SK-N-MC (cell line): ENCODE measurements at regions not wholly inside any gene's neighbourhood (a gene's known extent, or its start where the extent isn't known, plus 50 kb on each side); places are given as distances from the start of the nearest gene placed in this dataset.

Experiments
- DNase-seq: peaks from one replicate; pipeline ENCODE4 v3.0.0-alpha.2; 2011; ENCODE audit warnings: low read depth, low spot score
- H3K27ac ChIP-seq: fragments of 200-600 bp; sonication (generic); 2 replicates; pipeline ENCODE4 v1.5.1; 2016; ENCODE audit warnings: mixed run types
- H3K36me3 ChIP-seq: fragments of 200-600 bp; sonication (generic); 2 replicates; pipeline ENCODE4 v1.6.1; 2017; ENCODE audit warnings: antibody characterized with exemption, low read length, mixed read lengths; ENCODE audit not compliant: insufficient read depth
- H3K4me3 ChIP-seq: fragments of 200-600 bp; sonication (generic); 2 replicates; pipeline ENCODE4 v1.5.1; 2016
- H3K9ac ChIP-seq: fragments of 200-600 bp; sonication (generic); 2 replicates; pipeline ENCODE4 v1.8.0; 2017; ENCODE audit warnings: mixed run types, mixed read lengths; ENCODE audit not compliant: insufficient read length
- H3K9me3 ChIP-seq: fragments of 200-600 bp; sonication (generic); 2 replicates; pipeline ENCODE4 v1.6.1; 2017; ENCODE audit warnings: low read depth, mild to moderate bottlenecking, antibody characterized with exemption, low read length, moderate library complexity, mixed read lengths
- EZH2 ChIP-seq: fragments of 200-600 bp; sonication (generic); IDR thresholded peaks from one replicate; pipeline ENCODE4 v1.6.1; 2017; ENCODE audit warnings: antibody characterized with exemption
- FOXP2 ChIP-seq: optimal IDR thresholded peaks from 2 replicates; pipeline ENCODE3; 2011; ENCODE audit warnings: mild to moderate bottlenecking, moderate library complexity; ENCODE audit not compliant: insufficient read depth; ENCODE audit errors: extremely low read length, control extremely low read depth
- POLR2AphosphoS5 ChIP-seq: IDR thresholded peaks from 2 replicates; pipeline ENCODE4 v1.6.1; 2012; ENCODE audit warnings: mild to moderate bottlenecking, low read depth, low read length, borderline replicate concordance

- H3K4me3 ChIP-seq, result no peak overlapping the region
- TF ChIP-seq FOXP2 (no peak), POLR2AphosphoS5 (no peak), EZH2 (no peak)
- no peaks in the 10 kb centered on the region for H3K9me3 ChIP-seq
- no peaks in the 10 kb centered on the region for H3K36me3 ChIP-seq
- no peak overlapping the region for H3K9ac ChIP-seq
- H3K27ac ChIP-seq, result no peak overlapping the region
- DNase-seq, result no peak
Observed at GRCh38 chr3:87359025-87359424, 82.6 kb upstream of the POU1F1 start.

- no peak for DNase-seq
- Histone ChIP-seq H3K9me3 (no peaks in the 10 kb centered on the region), H3K9ac (no peak overlapping the region), H3K4me3 (no peak overlapping the region), H3K36me3 (no peaks in the 10 kb centered on the region), H3K27ac (no peak overlapping the region)
- TF ChIP-seq POLR2AphosphoS5 (no peak), EZH2 (no peak), FOXP2 (no peak)
Observed at GRCh38 chr3:87358066-87358465, 81.7 kb upstream of the POU1F1 start.

- TF ChIP-seq FOXP2 (no peak), EZH2 (no peak), POLR2AphosphoS5 (no peak)
- no peak for DNase-seq
- no peaks in the 10 kb centered on the region for H3K36me3 ChIP-seq
- H3K27ac ChIP-seq, result no peak overlapping the region
- no peak overlapping the region for H3K9ac ChIP-seq
- H3K9me3 ChIP-seq, result no peaks in the 10 kb centered on the region
- H3K4me3 ChIP-seq, result no peak overlapping the region
Observed at GRCh38 chr3:87354398-87354797, 78.0 kb upstream of the POU1F1 start.

- H3K27ac ChIP-seq, result no peak overlapping the region
- no peak overlapping the region for H3K9ac ChIP-seq
- TF ChIP-seq EZH2 (no peak), POLR2AphosphoS5 (no peak), FOXP2 (no peak)
- no peaks in the 10 kb centered on the region for H3K36me3 ChIP-seq
- no peak for DNase-seq
- no peak overlapping the region for H3K4me3 ChIP-seq
- H3K9me3 ChIP-seq, result no peaks in the 10 kb centered on the region
Observed at GRCh38 chr3:87351937-87352336, 75.6 kb upstream of the POU1F1 start.

DNA sequence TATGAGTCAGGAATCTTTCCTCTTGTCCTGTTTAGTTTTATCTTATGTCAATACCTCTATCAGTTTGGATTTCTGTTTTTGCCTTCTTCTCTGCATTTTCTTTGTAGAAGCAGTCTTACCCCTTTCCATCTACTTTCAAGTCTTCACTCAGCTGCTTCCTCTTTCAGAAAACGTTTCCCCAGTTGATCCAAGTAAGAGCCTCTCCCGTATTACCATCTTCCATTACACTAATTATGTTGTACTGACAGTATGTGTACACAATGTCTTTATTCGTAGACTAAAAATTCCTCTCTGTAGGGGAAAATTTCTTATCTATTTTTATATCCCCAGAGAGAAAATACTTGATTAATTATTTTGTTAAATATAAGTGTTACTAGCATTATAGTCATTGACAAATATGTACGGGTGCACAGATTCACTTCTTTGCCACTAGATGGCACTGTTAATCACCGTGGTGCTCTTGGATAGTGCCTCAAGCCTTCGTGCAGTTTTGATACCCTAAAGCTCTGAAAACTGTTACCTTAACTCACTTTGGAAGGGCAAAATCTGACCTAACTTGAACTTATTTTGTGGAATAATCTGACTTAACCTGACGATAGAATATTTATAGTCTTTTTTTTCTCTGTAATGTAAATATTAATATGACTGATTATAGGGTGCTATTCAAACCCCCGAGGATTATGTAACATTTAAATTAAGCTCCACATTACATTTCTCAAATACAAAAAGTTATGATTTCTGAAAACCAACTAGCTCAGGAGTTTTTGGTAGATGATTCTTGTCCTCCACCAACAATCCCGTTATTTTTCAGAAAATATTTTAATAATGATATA, 74.2 kb upstream of the POU1F1 start:
- Histone ChIP-seq H3K36me3 (no peaks in the 10 kb centered on the region), H3K4me3 (peak overlapping the region; percentile 38; the same call in 1 of the 2 replicates), H3K27ac (peak overlapping the region; percentile 82), H3K9me3 (no peaks in the 10 kb centered on the region), H3K9ac (peak overlapping the region; percentile 14)
- peak; percentile 60 for DNase-seq
- TF ChIP-seq POLR2AphosphoS5 (no peak), FOXP2 (no peak), EZH2 (no peak)

DNA sequence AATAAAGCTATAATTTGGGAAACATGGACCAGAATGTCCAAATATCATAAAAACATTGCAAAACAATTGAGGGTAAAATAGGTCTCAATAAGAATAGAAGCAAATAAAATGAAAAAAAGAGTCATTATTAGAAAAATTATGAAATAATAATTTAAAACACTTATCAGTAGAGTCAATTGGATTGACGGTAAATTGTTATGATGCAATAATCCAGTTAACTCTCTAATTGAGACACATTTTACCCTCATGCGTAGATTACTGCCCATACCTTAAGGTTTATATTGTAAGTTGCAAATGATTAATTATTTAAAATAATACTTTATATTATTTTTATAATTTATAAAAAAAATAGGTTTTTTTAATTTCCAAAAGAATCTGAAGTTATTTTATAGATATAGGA, 73.4 kb upstream of the POU1F1 start:
- Histone ChIP-seq H3K9me3 (no peaks in the 10 kb centered on the region), H3K9ac (no peak overlapping the region), H3K27ac (no peak overlapping the region), H3K4me3 (no peak overlapping the region), H3K36me3 (no peaks in the 10 kb centered on the region)
- TF ChIP-seq FOXP2 (no peak), EZH2 (no peak), POLR2AphosphoS5 (no peak)
- no peak for DNase-seq

DNA sequence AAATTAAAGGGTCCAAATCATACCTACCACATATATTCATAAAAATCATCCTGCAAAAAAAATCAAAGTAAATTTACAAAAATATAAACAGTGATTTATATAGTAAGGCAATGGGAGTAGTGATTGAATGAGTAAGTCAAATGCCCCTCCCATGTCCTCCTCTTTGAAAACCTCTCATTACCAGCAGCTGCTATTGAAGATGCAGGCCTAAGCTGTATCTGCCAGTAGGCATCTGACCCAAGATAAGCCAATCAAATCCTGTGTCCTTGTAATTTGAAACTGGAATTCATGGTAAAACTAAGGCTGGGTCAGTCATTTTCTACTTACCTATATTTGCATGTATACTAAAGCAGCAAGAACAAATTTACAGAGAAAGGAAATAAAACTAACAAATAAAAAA, 60.4 kb upstream of the POU1F1 start:
- no peak for DNase-seq
- Histone ChIP-seq H3K27ac (no peak overlapping the region), H3K4me3 (no peak overlapping the region), H3K36me3 (no peaks in the 10 kb centered on the region), H3K9me3 (no peaks in the 10 kb centered on the region), H3K9ac (no peak overlapping the region)
- TF ChIP-seq POLR2AphosphoS5 (no peak), EZH2 (no peak), FOXP2 (no peak)

DNA sequence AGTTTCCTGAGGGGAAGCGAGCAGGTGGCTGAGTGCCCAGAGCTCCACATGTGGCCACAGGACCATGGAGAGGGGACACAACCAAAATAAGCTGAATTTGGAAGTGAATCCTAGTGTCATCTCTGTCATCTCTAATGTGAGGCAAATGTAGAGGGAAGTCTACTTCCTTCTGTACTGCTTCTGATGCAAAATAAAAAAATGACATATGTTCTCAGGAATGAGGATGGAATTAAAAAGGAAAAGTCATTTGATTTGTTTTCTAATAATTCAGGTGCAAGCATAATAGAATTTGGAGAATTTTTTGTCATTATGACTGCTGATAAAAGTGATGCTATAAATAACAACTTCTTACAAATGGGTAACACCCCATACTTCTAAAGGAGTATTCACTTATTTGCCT, 59.5 kb upstream of the POU1F1 start:
- TF ChIP-seq POLR2AphosphoS5, result no peak
- no peak for TF ChIP-seq EZH2
- TF ChIP-seq FOXP2, result no peak
- no peaks in the 10 kb centered on the region for H3K9me3 ChIP-seq
- no peak overlapping the region for H3K4me3 ChIP-seq
- no peaks in the 10 kb centered on the region for H3K36me3 ChIP-seq
- no peak for DNase-seq
- no peak overlapping the region for H3K27ac ChIP-seq
- no peak overlapping the region for H3K9ac ChIP-seq

GRCh38 chr3:87333393-87333892, 57.1 kb upstream of the POU1F1 start:
- Histone ChIP-seq H3K9ac (no peak overlapping the region), H3K4me3 (no peak overlapping the region), H3K27ac (peak overlapping the region; percentile 65; the same call in 1 of the 2 replicates), H3K36me3 (no peaks in the 10 kb centered on the region), H3K9me3 (no peaks in the 10 kb centered on the region)
- no peak for TF ChIP-seq EZH2
- TF ChIP-seq POLR2AphosphoS5, result no peak
- TF ChIP-seq FOXP2, result no peak
- no peak for DNase-seq
